ENCODE measurements at regions not wholly inside any gene's neighbourhood (a gene's known extent, or its start where the extent isn't known, plus 50 kb on each side); places are given as distances from the start of the nearest gene placed in this dataset.

DNA sequence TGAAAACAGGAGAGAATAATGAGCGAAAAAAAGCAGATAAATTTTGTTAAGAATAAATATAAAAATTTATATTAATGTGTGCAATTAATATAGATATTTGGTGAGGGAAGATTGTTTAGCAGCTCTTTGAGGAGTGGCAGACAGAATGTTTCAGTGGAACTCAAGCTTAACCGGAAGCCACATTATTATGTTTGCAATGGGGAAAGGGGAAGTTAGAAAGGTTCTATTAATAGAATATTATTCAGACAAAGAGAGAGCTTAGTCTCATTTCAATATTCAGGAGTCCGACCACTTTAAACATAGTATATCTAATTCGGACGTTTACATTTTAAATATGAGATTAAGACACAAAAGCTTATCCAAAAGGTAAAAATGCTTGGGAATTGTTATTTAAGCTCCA is 81.6 kb upstream of the KHDRBS2 start:
- Mint-ChIP-seq H3K27ac (no peak overlapping the region), H3K36me3 (no peaks in the 10 kb centered on the region), H3K9me3 (no peaks in the 10 kb centered on the region), H3K4me3 (no peak overlapping the region), H3K27me3 (ENCODE audit: insufficient read depth, low read depth) (peaks cover 2% of the 10 kb centered on the region), H3K4me1 (peaks cover 7% of the 10 kb centered on the region)
- no peak for DNase-seq (ENCODE audit: low spot score)
- Histone ChIP-seq H3K36me3 (no peaks in the 10 kb centered on the region), H3K9ac (no peak overlapping the region), H3K9me3 (ENCODE audit: low read depth) (no peaks in the 10 kb centered on the region), H3K4me1 (no peaks in the 10 kb centered on the region), H3F3A (ENCODE audit: low read depth) (no peaks in the 10 kb centered on the region), H3K4me3 (no peak overlapping the region), H4K20me1 (ENCODE audit: low read depth) (no peaks in the 10 kb centered on the region), H3K4me2 (no peak overlapping the region), H3K27me3 (no peaks in the 10 kb centered on the region), H3K79me2 (ENCODE audit: low read depth) (no peaks in the 10 kb centered on the region), H2AFZ (replicated peaks) (no peak overlapping the region), H3K27ac (no peak overlapping the region)
- TF ChIP-seq, protein P1, sequence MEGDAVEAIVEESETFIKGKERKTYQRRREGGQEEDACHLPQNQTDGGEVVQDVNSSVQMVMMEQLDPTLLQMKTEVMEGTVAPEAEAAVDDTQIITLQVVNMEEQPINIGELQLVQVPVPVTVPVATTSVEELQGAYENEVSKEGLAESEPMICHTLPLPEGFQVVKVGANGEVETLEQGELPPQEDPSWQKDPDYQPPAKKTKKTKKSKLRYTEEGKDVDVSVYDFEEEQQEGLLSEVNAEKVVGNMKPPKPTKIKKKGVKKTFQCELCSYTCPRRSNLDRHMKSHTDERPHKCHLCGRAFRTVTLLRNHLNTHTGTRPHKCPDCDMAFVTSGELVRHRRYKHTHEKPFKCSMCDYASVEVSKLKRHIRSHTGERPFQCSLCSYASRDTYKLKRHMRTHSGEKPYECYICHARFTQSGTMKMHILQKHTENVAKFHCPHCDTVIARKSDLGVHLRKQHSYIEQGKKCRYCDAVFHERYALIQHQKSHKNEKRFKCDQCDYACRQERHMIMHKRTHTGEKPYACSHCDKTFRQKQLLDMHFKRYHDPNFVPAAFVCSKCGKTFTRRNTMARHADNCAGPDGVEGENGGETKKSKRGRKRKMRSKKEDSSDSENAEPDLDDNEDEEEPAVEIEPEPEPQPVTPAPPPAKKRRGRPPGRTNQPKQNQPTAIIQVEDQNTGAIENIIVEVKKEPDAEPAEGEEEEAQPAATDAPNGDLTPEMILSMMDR (IDR thresholded peaks at IDR 0.05): no peak
- TF ChIP-seq EZH2 (IDR thresholded peaks at IDR 0.05): no peak
- no peak for TF ChIP-seq EZH2phosphoT487 (IDR thresholded peaks at IDR 0.05)

DNA sequence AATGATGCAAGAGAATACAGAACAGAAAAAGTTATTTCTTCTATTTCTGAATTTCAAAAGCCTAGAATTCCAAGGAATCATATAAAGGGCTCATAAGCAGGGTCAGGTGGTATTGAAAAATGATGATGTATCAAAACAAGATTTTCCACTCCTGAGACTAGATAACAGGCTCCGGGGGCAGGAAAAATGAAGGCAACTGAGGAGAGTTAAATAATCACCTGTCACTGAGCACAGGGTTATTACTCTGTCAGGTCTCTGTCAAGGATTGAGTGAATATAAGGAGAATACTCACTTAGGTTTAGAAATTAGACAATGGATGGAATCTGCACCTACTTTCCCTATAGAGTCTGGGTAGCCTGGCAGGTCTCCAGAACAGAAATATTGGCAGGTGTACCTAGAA is 76.1 kb upstream of the KHDRBS2 start:
- Histone ChIP-seq H3K4me3 (no peak overlapping the region), H3K9me3 (ENCODE audit: low read depth) (no peaks in the 10 kb centered on the region), H3K79me2 (ENCODE audit: low read depth) (no peaks in the 10 kb centered on the region), H3K9ac (no peak overlapping the region), H3F3A (ENCODE audit: low read depth) (no peaks in the 10 kb centered on the region), H3K4me1 (no peaks in the 10 kb centered on the region), H3K36me3 (no peaks in the 10 kb centered on the region), H2AFZ (replicated peaks) (peak overlapping the region; percentile 12), H4K20me1 (ENCODE audit: low read depth) (no peaks in the 10 kb centered on the region), H3K4me2 (no peak overlapping the region), H3K27ac (no peak overlapping the region), H3K27me3 (no peaks in the 10 kb centered on the region)
- H3K9me3 Mint-ChIP-seq: no peaks in the 10 kb centered on the region
- H3K4me3 Mint-ChIP-seq: no peak overlapping the region
- no peak for DNase-seq (ENCODE audit: low spot score)
- H3K36me3 Mint-ChIP-seq: no peaks in the 10 kb centered on the region
- no peaks in the 10 kb centered on the region for H3K4me1 Mint-ChIP-seq
- H3K27ac Mint-ChIP-seq: no peak overlapping the region
- H3K27me3 Mint-ChIP-seq (ENCODE audit: insufficient read depth, low read depth): no peaks in the 10 kb centered on the region
- TF ChIP-seq EZH2 (IDR thresholded peaks at IDR 0.05) (no peak), EZH2phosphoT487 (IDR thresholded peaks at IDR 0.05) (no peak)
- TF ChIP-seq, protein P1 (IDR thresholded peaks at IDR 0.05): no peak

DNA sequence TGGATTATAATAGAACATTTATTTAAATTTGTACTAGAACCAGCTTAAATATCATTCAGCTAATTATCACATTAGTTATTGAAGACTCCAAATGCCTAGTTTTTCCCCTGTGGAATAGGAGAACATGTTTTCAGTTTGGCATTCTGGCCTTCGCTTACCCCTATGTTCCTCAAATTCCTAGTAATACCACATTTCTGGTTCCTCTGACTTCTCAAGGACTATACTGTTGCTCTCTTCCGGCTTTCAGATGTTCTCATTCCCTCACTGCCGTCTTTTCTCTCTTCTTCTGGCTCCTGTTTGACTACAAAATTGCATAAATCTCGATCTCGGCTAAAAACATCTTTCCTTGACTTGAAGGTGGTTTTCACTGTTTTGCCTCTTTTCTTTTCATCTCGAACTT is 71.8 kb upstream of the KHDRBS2 start:
- Mint-ChIP-seq H3K9me3 (no peaks in the 10 kb centered on the region), H3K4me1 (no peaks in the 10 kb centered on the region), H3K36me3 (no peaks in the 10 kb centered on the region), H3K4me3 (no peak overlapping the region), H3K27me3 (ENCODE audit: insufficient read depth, low read depth) (no peaks in the 10 kb centered on the region), H3K27ac (no peak overlapping the region)
- no peaks in the 10 kb centered on the region for H3F3A ChIP-seq (ENCODE audit: low read depth)
- H3K27me3 ChIP-seq: no peaks in the 10 kb centered on the region
- H2AFZ ChIP-seq (replicated peaks): no peak overlapping the region
- H3K9ac ChIP-seq: no peak overlapping the region
- no peak overlapping the region for H3K4me2 ChIP-seq
- H3K4me1 ChIP-seq: no peaks in the 10 kb centered on the region
- H3K36me3 ChIP-seq: no peaks in the 10 kb centered on the region
- H3K9me3 ChIP-seq (ENCODE audit: low read depth): no peaks in the 10 kb centered on the region
- no peak overlapping the region for H3K4me3 ChIP-seq
- no peak overlapping the region for H3K27ac ChIP-seq
- H3K79me2 ChIP-seq (ENCODE audit: low read depth): no peaks in the 10 kb centered on the region
- TF ChIP-seq, protein P1 (IDR thresholded peaks at IDR 0.05): no peak
- TF ChIP-seq EZH2phosphoT487 (IDR thresholded peaks at IDR 0.05) (no peak), EZH2 (IDR thresholded peaks at IDR 0.05) (no peak)
- H4K20me1 ChIP-seq (ENCODE audit: low read depth): no peaks in the 10 kb centered on the region
- no peak for DNase-seq (ENCODE audit: low spot score)

DNA sequence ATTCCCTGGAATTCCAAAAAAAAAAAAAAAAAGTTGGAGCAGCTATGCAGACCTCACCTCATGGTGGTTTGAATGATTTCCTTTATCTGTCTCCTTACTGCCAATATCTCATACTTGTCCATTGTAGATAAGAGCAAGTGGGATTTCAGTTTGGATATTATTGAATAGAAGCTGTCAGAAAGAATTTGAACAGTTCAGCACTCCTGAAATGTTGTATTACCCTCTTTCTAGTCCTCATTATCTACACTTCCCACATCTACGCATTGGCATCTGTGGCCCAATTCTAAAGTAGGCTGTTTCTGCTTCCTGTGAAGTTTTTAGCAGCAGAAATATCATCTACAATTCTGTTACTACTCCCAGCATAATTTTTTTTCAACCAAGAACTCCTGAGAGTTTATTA is 68.2 kb upstream of the KHDRBS2 start:
- DNase-seq (ENCODE audit: low spot score): no peak
- Mint-ChIP-seq H3K4me1 (no peaks in the 10 kb centered on the region), H3K4me3 (no peak overlapping the region), H3K27me3 (ENCODE audit: insufficient read depth, low read depth) (no peaks in the 10 kb centered on the region), H3K36me3 (no peaks in the 10 kb centered on the region), H3K27ac (no peak overlapping the region), H3K9me3 (no peaks in the 10 kb centered on the region)
- TF ChIP-seq EZH2 (IDR thresholded peaks at IDR 0.05): no peak
- no peak for TF ChIP-seq EZH2phosphoT487 (IDR thresholded peaks at IDR 0.05)
- TF ChIP-seq, protein P1 (IDR thresholded peaks at IDR 0.05): no peak
- no peaks in the 10 kb centered on the region for H3K36me3 ChIP-seq
- H3K4me1 ChIP-seq: no peaks in the 10 kb centered on the region
- H3K79me2 ChIP-seq (ENCODE audit: low read depth): no peaks in the 10 kb centered on the region
- H3K4me3 ChIP-seq: no peak overlapping the region
- no peak overlapping the region for H3K4me2 ChIP-seq
- no peak overlapping the region for H3K27ac ChIP-seq
- H3K27me3 ChIP-seq: no peaks in the 10 kb centered on the region
- no peak overlapping the region for H2AFZ ChIP-seq (replicated peaks)
- H3K9ac ChIP-seq: no peak overlapping the region
- H3F3A ChIP-seq (ENCODE audit: low read depth): no peaks in the 10 kb centered on the region
- no peaks in the 10 kb centered on the region for H3K9me3 ChIP-seq (ENCODE audit: low read depth)
- H4K20me1 ChIP-seq (ENCODE audit: low read depth): no peaks in the 10 kb centered on the region
